PFSK-1 (cell line): ENCODE measurements at regions not wholly inside any gene's neighbourhood (a gene's known extent, or its start where the extent isn't known, plus 50 kb on each side); places are given as distances from the start of the nearest gene placed in this dataset.

Source experiments
- FOXP2 ChIP-seq: optimal IDR thresholded peaks from 2 replicates; pipeline ENCODE3; 2011; ENCODE audit warnings: borderline replicate concordance, control low read depth, inconsistent platforms; ENCODE audit not compliant: insufficient read depth; ENCODE audit errors: extremely low read length, extremely low read depth
- POLR2AphosphoS5 ChIP-seq: IDR thresholded peaks from 2 replicates; pipeline ENCODE4 v1.6.1; 2012; ENCODE audit warnings: low read depth, mild to moderate bottlenecking, control low read depth, low read length, moderate library complexity
- SIN3A ChIP-seq: IDR thresholded peaks from 2 replicates; pipeline ENCODE4 v1.6.1; 2012; ENCODE audit warnings: mild to moderate bottlenecking, low read length, moderate library complexity, borderline replicate concordance; ENCODE audit not compliant: insufficient read depth
- TAF1 ChIP-seq: IDR thresholded peaks from 2 replicates; pipeline ENCODE4 v1.6.1; 2012; ENCODE audit warnings: low read length, control low read depth, borderline replicate concordance; ENCODE audit not compliant: insufficient read depth
- TF ChIP-seq, protein P1 (sequence below), 2 experiments: IDR thresholded peaks; 2 replicates each; pipeline versions ENCODE4 v1.6.1 to v1.8.0; 2011 to 2012; ENCODE audit warnings: low read depth in 2 of 2, low read length in 2 of 2, control low read depth in 1 of 2, inconsistent platforms in 1 of 2, mild to moderate bottlenecking in 1 of 2, moderate library complexity in 1 of 2; ENCODE audit not compliant: insufficient read depth in 1 of 2

DNA sequence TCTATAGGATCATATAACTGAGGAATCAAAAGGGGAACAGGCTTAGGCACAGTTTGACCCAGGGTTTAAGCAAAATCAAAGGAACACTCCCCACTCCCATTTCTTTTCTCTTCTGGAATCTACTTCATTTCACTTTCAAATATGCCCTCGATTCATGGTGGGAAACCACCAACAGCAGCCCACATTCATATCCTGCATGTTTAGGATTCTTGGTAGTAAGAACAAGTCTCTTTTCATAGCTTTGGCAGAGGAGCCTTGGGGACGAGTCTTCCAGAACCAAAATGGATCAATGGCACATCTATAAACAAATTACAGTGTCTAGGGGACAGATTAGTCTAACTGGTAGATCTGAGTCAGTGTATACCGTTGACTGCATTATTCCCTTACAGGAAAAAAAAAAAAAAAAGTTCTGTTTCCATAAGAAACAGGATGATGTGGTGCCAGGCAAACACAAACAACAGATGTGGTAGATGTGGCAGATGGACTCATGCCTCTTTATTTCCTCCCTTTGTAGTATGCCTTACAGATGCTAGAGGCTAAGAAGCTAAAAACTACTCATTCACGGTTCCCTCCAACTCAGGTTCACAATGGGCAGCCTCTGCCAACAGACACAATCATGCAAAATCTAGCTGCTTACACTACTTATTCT, 578.3 kb upstream of the ADAMTS9 start:
- TF ChIP-seq POLR2AphosphoS5 (no peak), FOXP2 (no peak), TAF1 (no peak), SIN3A (no peak)
- TF ChIP-seq, protein P1, sequence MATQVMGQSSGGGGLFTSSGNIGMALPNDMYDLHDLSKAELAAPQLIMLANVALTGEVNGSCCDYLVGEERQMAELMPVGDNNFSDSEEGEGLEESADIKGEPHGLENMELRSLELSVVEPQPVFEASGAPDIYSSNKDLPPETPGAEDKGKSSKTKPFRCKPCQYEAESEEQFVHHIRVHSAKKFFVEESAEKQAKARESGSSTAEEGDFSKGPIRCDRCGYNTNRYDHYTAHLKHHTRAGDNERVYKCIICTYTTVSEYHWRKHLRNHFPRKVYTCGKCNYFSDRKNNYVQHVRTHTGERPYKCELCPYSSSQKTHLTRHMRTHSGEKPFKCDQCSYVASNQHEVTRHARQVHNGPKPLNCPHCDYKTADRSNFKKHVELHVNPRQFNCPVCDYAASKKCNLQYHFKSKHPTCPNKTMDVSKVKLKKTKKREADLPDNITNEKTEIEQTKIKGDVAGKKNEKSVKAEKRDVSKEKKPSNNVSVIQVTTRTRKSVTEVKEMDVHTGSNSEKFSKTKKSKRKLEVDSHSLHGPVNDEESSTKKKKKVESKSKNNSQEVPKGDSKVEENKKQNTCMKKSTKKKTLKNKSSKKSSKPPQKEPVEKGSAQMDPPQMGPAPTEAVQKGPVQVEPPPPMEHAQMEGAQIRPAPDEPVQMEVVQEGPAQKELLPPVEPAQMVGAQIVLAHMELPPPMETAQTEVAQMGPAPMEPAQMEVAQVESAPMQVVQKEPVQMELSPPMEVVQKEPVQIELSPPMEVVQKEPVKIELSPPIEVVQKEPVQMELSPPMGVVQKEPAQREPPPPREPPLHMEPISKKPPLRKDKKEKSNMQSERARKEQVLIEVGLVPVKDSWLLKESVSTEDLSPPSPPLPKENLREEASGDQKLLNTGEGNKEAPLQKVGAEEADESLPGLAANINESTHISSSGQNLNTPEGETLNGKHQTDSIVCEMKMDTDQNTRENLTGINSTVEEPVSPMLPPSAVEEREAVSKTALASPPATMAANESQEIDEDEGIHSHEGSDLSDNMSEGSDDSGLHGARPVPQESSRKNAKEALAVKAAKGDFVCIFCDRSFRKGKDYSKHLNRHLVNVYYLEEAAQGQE (IDR thresholded peaks at IDR 0.05; ENCODE audit: insufficient read depth in 1 of 2, low read depth in 2 of 2, low read length in 2 of 2) = no peak

DNA sequence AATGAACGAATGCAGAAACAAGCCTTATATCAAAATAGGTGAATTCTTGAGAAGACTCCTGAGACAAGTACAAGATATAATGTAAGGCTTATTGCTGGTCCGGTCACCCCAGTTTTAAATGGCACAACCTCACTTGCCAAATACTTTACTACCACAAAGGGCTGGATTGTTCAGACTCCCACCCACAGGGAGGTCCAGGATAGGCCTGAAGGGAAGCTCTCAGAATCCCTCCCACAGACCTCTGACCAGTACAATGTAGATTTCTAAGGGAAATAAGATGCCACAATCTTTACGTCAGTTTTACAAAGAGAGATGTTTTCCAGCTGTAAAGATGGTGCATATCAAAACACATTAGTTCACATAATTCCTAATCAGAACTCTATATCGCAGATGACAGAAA, 577.7 kb upstream of the ADAMTS9 start:
- TF ChIP-seq SIN3A (no peak), FOXP2 (no peak), POLR2AphosphoS5 (no peak), TAF1 (no peak)
- TF ChIP-seq, protein P1 (IDR thresholded peaks at IDR 0.05; ENCODE audit: insufficient read depth in 1 of 2, low read depth in 2 of 2, low read length in 2 of 2) = no peak

DNA sequence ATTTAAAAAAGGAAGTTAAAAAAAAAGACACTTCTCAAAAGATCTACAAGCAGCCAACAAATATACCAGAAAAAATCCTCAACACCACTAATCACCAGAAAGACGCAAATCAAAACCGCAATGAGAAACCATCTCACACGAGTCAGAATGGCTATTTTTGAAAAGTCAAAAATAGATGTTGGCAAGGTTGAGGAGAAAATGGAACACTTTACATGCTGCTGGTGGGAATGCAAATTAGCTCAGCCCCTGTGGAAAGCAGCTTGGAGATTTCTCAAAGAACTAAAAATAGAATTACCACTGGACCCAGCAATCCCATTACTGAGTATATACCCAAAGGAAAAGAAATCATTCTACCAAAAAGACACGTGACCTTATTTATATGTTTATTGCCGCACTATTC, 574.7 kb upstream of the ADAMTS9 start:
- TF ChIP-seq FOXP2 (no peak), POLR2AphosphoS5 (no peak), TAF1 (no peak), SIN3A (no peak)
- TF ChIP-seq, protein P1 (IDR thresholded peaks at IDR 0.05; ENCODE audit: insufficient read depth in 1 of 2, low read depth in 2 of 2, low read length in 2 of 2) = no peak

DNA sequence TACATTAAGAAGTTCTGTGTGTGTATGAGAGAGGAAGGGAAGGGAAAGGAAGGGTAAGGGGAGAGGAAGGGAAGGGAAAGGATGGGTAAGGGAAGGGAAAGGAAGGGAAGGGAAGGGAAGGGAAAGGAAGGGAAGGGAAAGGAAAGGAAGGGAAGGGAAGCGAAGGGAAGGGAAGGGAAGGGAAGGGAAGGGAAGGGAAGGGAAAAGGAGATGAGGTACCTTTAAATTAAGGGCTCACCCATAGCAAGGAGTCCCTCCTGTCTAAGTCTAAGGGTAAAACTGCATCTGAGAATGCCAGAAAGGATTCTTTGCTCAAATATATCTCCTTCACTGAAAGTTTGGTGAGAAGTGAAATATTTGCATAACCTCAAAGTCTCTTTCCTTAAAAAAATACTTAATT, 572.1 kb upstream of the ADAMTS9 start:
- TF ChIP-seq FOXP2 = no peak
- no peak for TF ChIP-seq POLR2AphosphoS5
- TF ChIP-seq, protein P1 (IDR thresholded peaks at IDR 0.05; ENCODE audit: insufficient read depth in 1 of 2, low read depth in 2 of 2, low read length in 2 of 2) = no peak
- TF ChIP-seq TAF1 = no peak
- no peak for TF ChIP-seq SIN3A
